Stomach (tissue), 4 donors: ENCODE measurements at regions not wholly inside any gene's neighbourhood (a gene's known extent, or its start where the extent isn't known, plus 50 kb on each side); places are given as distances from the start of the nearest gene placed in this dataset.

Source experiments
- CTCF ChIP-seq, 7 experiments: fragments of 450-650 bp in 4 of 7; fragments of 200-600 bp in 3 of 7; sonication (generic) in 3 of 7; IDR thresholded peaks; one replicate each; pipeline ENCODE4 v1.5.1; 2016 to 2019; ENCODE audit warnings: antibody characterized with exemption in 7 of 7, control low read depth in 2 of 7, mild to moderate bottlenecking in 1 of 7
- POLR2A ChIP-seq, 4 donors: fragments of 450-650 bp; IDR thresholded peaks; one replicate each; pipeline ENCODE4 v1.6.1; 2016; ENCODE audit warnings: antibody characterized with exemption in 4 of 4, control low read depth in 2 of 4, mild to moderate bottlenecking in 1 of 4, moderate library complexity in 1 of 4

- TF ChIP-seq CTCF (IDR thresholded peaks at IDR 0.05) (no peak), POLR2A (IDR thresholded peaks at IDR 0.05) (no peak)
Observed at GRCh38 chr1:55364216-55364615, 149.1 kb upstream of the USP24 start.
